A172 (cell line): ENCODE measurements at regions not wholly inside any gene's neighbourhood (a gene's known extent, or its start where the extent isn't known, plus 50 kb on each side); places are given as distances from the start of the nearest gene placed in this dataset.
"Not testable (repeated sequence)": the region's sequence is repeated elsewhere in the genome, so short reads cannot be mapped to it uniquely, and the experiment has no call there.

Source experiments
- DNase-seq: peaks from one replicate; pipeline ENCODE4 v3.0.0-alpha.2; 2015; ENCODE audit warnings: low spot score

- DNase-seq = no peak
Measured at GRCh38 chr4:144371485-144371884, 231.0 kb upstream of the GYPA start.

- no peak for DNase-seq
Measured at GRCh38 chr4:144374065-144374464, 233.5 kb upstream of the GYPA start.

DNA sequence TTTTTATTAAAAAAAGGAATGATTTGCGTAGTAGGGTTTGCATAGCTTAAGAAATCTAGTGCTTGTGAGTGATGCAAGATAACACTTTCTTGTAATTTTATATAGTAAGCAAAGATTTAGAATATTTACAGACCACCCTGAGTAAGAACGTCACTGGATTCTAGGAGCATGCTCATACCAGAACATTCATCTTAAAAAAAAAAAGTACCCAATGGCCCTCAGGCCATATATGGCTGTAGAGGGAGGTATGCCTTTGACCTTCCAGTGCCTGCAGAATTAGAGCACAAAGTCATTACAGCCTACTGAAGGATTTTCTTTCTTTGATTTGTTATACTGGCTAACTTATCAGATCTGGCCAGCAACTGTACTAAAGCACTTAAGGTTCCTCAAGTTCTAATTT is 236.3 kb upstream of the GYPA start:
- DNase-seq = no peak

DNA sequence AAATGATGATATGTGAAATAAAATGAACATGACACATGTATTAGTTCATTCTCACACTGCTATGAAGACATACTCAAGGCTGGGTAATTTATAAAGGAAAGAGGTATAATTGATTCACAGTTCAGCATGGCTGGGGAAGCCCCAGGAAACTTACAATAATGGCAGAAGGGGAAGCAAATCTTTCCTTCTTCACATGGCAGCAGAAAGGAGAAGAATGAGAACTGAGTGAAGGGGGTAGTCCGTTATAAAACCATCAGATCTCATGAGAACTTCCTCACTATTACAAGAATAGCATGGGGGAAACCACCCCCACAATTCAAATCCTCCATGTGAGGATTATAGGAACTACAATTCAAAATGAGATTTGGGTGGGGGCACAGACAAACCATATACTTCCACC is 243.9 kb upstream of the GYPA start:
- no peak for DNase-seq

- DNase-seq = peak; percentile 92
Measured at GRCh38 chr4:144399927-144400326, 246.0 kb upstream of the HHIP start.

DNA sequence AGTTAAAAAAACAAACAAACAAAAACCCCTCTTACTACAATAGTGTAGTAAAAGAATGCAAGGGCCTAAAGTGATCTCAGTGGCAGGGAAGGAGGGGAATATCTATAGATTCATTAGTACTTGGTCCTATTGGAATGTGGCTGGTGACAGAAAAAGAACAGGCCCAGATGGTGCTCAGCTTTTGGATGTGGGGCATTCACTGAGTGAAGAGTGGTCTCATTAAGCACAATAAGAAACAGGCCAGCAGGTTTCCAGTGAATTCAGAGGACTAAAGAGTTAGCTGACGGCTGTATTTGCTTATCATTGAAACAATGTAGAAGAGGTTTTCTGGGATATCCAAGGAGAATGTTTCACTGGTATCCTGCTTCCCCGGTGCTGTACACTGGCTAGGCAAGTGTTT is 243.8 kb upstream of the HHIP start:
- no peak for DNase-seq

- no peak for DNase-seq
Measured at GRCh38 chr4:144402999-144403398, 243.0 kb upstream of the HHIP start.

DNA sequence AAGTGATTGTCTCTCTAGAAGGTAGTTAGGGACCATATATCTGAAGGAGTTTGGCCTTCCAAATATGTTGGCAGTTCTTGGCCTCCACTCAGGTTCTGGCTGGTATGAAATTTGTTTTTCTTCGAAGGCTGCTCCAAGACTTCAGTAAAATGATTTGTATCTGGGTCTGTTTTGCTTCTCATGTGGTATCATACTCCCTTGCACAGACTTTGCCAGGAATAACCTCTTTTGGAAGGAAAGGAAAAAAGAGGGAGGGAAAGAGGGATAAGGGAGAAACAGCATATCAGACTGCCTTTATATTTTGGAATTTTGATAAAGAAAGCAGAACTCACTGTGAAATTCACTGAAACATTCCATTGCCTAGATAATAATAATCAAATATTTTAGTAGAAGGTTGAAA is 242.1 kb upstream of the HHIP start:
- no peak for DNase-seq

DNA sequence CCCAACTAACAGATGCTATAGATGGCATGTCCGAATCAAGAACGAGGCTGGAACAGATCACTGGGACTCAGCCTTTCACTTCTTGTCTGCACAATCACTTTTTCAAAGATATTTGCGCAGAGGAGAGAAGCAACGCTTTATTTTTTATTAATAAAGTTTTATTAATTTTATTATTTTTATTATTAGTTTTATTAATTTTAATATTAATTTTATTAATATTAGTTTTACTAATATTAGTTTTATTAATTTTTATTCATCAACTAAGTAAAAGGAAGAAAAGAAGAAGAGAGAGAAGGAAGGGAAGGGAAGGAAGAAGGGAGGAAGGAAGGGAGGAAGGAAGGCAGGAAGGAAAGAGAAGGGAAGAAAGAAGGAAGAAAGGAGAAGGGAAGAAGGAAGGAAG is 236.4 kb upstream of the HHIP start:
- DNase-seq = no peak

DNA sequence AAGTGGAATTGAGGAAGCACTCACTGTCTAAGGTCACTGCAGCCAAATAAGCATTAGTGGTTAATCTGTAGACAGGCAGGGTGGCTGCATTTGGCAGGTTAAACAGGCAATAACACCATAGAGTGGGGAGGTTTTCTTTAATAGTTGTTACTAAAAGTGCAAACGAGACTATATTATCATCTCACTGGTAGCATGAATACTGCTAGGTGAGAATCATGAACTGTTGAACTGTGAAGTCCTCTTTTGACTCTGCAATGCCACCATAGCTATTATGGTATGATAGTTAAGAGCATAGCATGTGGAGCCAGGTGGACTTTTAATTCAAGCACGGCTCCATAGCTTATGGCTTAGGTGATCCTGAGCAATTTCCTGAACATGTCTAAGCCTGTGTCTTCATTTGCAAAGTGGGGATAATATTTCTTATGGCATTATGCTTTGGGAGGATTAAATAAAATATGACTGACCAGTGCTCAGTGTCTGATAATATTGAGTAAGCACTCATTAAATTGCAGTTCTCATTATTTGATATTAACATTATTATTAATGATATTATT is 235.6 kb upstream of the HHIP start:
- DNase-seq = no peak

DNA sequence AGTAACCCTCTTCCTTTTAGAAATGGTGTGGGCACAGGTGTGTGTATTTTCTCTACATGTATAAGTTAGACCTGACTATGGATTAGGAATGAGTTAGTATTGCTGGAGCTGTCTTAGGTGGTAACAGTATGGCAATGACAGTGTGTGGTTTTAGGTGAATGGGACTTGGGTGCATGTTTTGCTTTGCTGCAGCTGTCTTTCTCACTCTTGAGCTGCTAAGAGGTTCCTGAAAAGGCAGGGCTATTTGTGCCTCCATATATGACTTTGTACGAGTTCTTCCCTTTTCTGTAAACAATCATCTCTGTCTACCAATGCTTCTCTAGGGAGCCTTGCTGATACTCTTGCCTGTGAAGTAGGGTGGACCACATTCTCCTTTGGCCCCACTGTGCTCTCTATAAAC is 234.8 kb upstream of the HHIP start:
- no peak for DNase-seq

DNA sequence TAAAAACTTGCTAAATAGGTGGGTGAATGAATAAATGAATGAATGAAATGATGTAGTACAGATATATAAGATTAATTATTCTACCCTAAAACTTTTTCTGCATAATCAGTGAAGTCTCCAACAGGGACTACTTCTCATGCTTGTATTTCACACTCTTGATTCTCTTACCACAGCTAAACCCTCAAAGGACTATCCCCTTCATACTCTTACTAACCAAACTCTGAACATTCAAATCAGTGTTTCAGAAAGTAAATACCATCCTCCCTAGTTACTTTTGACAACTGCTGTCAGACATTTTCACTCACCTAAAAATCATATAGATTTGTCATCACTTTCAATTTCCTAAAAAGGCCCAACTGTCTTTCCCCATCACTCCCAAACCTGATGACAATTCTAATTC is 234.3 kb upstream of the HHIP start:
- no peak for DNase-seq

DNA sequence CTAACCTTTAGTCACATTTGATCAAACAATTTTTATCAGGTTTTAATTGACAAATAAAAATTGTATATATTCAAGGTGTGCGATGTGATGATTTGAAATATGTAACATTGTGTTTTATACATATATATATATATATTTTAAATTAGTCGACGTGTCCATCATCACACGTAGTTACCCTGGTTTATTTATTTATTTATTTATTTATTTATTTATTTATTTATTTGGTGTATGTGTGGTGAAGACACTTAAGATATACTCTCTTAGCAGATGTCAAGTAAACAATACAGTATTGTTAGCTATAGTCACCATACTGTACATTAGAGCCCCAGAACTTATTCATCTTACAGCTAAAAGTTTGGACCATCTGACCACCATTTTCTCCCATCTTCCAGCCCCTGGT is 224.9 kb upstream of the HHIP start:
- DNase-seq = no peak

- no peak for DNase-seq
Measured at GRCh38 chr4:144421839-144422565, 224.0 kb upstream of the HHIP start.

DNA sequence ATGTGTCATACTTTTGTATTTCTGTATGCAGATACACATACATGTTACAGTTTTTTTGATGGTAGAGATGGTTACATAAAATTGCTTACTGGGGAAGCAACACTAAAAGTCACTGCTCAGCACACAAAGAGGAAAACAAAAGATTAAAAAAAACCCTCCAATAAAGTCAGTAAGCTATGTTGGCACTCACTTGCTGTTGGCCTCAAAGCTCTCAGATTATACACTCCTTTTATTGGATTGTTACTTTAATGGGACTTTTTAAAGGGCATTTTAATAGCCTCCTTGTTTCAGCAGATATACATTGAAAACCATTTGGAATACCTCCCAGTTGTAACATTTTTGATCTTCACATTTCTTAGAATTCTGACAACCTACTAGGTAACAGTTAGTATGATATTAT is 222.0 kb upstream of the HHIP start:
- no peak for DNase-seq

DNA sequence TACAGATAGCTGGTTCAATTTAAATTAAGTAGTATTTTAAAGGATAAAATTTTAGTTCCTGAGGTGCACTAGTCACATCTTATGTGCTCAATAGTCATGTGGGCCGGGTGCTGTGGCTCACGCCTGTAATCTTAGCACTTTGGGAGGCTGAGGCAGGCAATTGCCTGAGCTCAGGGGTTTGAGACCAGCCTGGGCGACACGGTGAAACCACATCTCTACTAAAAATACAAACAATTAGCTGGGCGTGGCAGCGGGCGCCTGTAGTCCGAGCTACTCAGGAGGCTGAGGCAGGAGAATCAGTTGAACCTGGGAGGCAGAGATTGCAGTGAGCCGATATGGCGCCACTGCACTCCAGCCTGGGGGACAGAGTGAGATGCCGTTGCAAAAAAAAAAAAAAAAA is 219.9 kb upstream of the HHIP start:
- DNase-seq = not testable (repeated sequence)

DNA sequence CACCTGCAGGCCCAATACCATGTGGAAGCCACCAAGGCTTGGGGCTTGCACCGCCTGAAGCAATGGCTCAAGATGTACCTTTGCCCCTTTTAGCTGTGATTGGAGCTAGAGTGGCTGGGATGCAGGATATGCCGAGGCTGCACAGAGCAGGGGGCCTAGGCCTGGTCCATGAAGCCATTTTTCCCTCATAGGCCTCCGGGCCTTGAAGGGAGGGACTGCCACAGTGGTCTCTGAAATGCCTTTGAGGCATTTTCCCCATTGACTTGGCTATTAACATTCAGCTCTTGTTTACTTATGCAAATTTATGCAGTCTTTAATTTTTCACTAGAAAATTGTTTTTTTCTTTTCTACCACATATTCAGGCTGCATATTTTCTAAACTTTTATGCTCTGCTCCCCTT is 203.2 kb upstream of the HHIP start:
- DNase-seq = no peak

- peak; percentile 72 for DNase-seq
Measured at GRCh38 chr4:144449611-144450010, 196.3 kb upstream of the HHIP start.

GRCh38 chr4:144450526-144450925 is 195.4 kb upstream of the HHIP start:
- DNase-seq = no peak

DNA sequence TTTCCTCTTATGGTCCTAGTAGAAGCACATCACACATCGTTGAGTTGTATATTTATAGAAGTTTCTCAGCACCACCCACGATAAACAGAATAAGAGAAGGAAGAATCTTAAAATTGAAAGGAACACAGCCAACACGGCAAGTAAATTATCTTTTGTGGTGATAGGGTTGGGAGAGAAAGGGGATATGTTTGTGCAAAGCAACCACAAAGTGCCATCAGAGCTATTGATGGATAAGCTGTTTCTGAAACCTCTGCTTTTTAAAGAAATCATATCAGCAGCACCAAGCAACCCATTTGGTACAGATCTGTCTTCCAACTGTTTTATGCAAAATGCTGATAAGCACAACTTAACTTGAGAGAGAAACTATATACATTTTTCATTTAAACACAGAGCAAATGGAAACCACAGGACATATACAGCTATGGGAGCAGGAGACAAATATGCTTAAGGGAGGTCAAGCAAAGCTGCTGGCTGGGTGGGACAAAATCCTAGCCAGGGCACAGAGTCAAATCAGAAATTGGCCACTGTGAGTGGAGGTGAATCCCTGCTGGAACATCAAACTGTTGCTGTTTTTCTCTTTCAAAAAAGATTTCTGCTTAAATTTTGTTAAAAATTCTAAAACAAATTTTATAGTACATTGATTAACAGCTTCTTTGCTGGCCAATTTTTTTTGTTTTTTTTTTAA is 194.0 kb upstream of the HHIP start:
- DNase-seq = no peak

GRCh38 chr4:144456196-144456595 is 189.8 kb upstream of the HHIP start:
- no peak for DNase-seq

DNA sequence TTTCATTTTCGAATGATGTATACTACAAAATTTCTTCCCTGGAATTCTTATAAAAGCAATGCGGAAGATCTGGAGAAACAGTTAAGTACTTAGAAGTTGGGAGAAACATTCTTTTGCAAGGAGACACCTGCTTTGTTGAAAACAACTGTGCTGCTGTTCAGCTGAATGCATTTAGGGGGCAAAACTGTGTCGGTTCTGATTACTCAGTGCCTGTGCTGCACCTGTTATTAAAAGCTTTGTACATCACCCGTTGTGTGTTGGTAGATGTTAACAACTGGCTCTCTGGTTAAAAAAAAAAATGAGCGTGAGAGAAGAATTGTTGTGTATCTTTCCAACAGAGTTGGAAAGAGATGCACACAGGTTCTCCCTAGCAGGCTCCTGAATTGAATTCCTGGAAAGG is 184.1 kb upstream of the HHIP start:
- no peak for DNase-seq

GRCh38 chr4:144463236-144463635 is 182.7 kb upstream of the HHIP start:
- no peak for DNase-seq

DNA sequence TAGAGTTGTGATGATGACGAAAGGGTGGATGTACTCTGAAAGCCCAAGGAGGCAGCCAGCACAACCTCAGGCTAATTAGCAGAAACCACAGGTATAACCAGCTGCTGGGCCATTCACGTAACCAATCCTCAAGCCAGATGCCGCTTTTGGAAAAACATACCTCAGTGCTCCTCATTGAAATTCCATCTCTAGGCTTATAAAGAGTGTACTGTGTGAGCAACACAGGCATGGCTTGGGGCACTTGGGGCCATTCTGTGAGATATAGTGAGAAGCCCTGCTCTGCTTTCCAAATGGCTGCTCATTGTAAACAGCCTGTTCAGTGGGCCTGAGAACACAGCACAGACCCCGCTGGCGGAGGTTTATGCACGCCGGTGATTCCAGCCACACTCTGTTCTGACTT is 182.1 kb upstream of the HHIP start:
- DNase-seq = no peak
